B cell (primary cell): ENCODE measurements at regions not wholly inside any gene's neighbourhood (a gene's known extent, or its start where the extent isn't known, plus 50 kb on each side); places are given as distances from the start of the nearest gene placed in this dataset.

Source experiments
- ATAC-seq: fragments of 200-7000 bp; cut with Tn5 transposase; one replicate; pipeline ENCODE4 v1.10.0; 2021; ENCODE audit warnings: low read depth, mild to moderate bottlenecking, moderate number of reproducible peaks, moderate library complexity
- CTCF ChIA-PET: fragments of 350-600 bp; sonication (Branson Sonifier 250); formaldehyde crosslinking; loops from one replicate; lab custom pipeline; 2021; ENCODE audit warnings: antibody characterized with exemption, inconsistent platforms; lab: Charles Lee
- POLR2A ChIA-PET: fragments of 350-600 bp; sonication (Branson Sonifier 250); formaldehyde crosslinking; loops from one replicate; lab custom pipeline; 2021; ENCODE audit warnings: antibody characterized with exemption; lab: Charles Lee
- DNase-seq: peaks from one replicate; pipeline ENCODE4 v3.0.0; 2013
- H2AFZ ChIP-seq: 2 replicates; pipeline ENCODE4 v1.6.1; 2012; ENCODE audit warnings: mild to moderate bottlenecking, low read depth, low read length; ENCODE audit not compliant: insufficient read depth, poor library complexity, severe bottlenecking
- H3K27ac ChIP-seq, 2 donors: 1 replicate in 1 of 2; 2 replicates in 1 of 2; pipeline ENCODE4 v1.5.1; 2012 to 2013; ENCODE audit warnings: low read length in 2 of 2, mild to moderate bottlenecking in 2 of 2, moderate library complexity in 1 of 2
- H3K27me3 ChIP-seq, 4 experiments: fragments of 200-600 bp in 1 of 4; sonication (generic) in 1 of 4; replicated peaks in 1 of 4; 1 replicate in 2 of 4; 2 replicates in 2 of 4; pipeline versions ENCODE4 v1.6.1 to v1.7.0; 2013 to 2016; ENCODE audit warnings: low read length in 3 of 4, mild to moderate bottlenecking in 2 of 4, mixed read lengths in 1 of 4, moderate library complexity in 1 of 4; ENCODE audit not compliant: insufficient read depth in 4 of 4, control insufficient read depth in 3 of 4; ENCODE audit errors: control extremely low read depth in 1 of 4
- H3K36me3 ChIP-seq, 2 experiments: replicated peaks in 1 of 2; 1 replicate in 1 of 2; 2 replicates in 1 of 2; pipeline versions ENCODE4 v1.6.1 to v1.7.1; 2013; ENCODE audit warnings: low read length in 1 of 2; ENCODE audit not compliant: insufficient read depth in 2 of 2, control insufficient read depth in 1 of 2; ENCODE audit errors: control extremely low read depth in 1 of 2, extremely low read depth in 1 of 2
- H3K4me1 ChIP-seq, 2 donors: fragments of 200-600 bp in 1 of 2; sonication (generic) in 1 of 2; 1 replicate in 1 of 2; 2 replicates in 1 of 2; pipeline versions ENCODE4 v1.5.1 to v1.6.1; 2013 to 2017; ENCODE audit warnings: low read length in 2 of 2; ENCODE audit not compliant: control insufficient read depth in 2 of 2, insufficient read depth in 2 of 2
- H3K4me2 ChIP-seq: replicated peaks from 2 replicates; pipeline ENCODE3; 2012; ENCODE audit warnings: mild to moderate bottlenecking, low read depth, low read length; ENCODE audit not compliant: poor library complexity, severe bottlenecking
- H3K4me3 ChIP-seq, 5 experiments: fragments of 200-600 bp in 1 of 5; sonication (generic) in 1 of 5; 1 replicate in 3 of 5; 2 replicates in 2 of 5; pipeline versions ENCODE4 v1.5.1 to v1.7.0; 2011 to 2016; ENCODE audit warnings: low read length in 4 of 5, mild to moderate bottlenecking in 4 of 5, low read depth in 2 of 5, control low read depth in 1 of 5, moderate library complexity in 1 of 5; ENCODE audit not compliant: insufficient read depth in 1 of 5; ENCODE audit errors: control extremely low read depth in 1 of 5, extremely low read depth in 1 of 5
- H3K79me2 ChIP-seq: fragments of 200-600 bp; sonication (generic); one replicate; pipeline ENCODE4 v1.6.0; 2016; ENCODE audit warnings: low read length; ENCODE audit not compliant: control insufficient read depth, insufficient read depth
- H3K9ac ChIP-seq: fragments of 200-600 bp; sonication (generic); 2 replicates; pipeline ENCODE4 v1.6.1; 2017; ENCODE audit warnings: mild to moderate bottlenecking, low read length, moderate library complexity
- H3K9me3 ChIP-seq, 3 donors: one replicate each; pipeline versions ENCODE4 v1.6.1 to v1.7.1; 2013; ENCODE audit warnings: low read length in 2 of 3; ENCODE audit not compliant: control insufficient read depth in 2 of 3, insufficient read depth in 1 of 3; ENCODE audit errors: control extremely low read depth in 1 of 3
- H4K20me1 ChIP-seq: 2 replicates; pipeline ENCODE4 v1.6.0; 2012; ENCODE audit warnings: mild to moderate bottlenecking, low read length; ENCODE audit not compliant: insufficient read depth, control insufficient read depth, poor library complexity, severe bottlenecking
- H3K27ac Mint-ChIP-seq: one replicate; pipeline ENCODE4 v1.8.0; 2021; ENCODE audit warnings: mixed read lengths
- H3K27me3 Mint-ChIP-seq: one replicate; pipeline ENCODE4 v1.8.0; 2021; ENCODE audit warnings: mixed read lengths
- H3K4me1 Mint-ChIP-seq: one replicate; pipeline ENCODE4 v1.8.0; 2021; ENCODE audit warnings: mixed read lengths
- H3K4me3 Mint-ChIP-seq: one replicate; pipeline ENCODE4 v1.8.0; 2021; ENCODE audit warnings: mixed read lengths
- H3K9me3 Mint-ChIP-seq: one replicate; pipeline ENCODE4 v1.8.0; 2022; ENCODE audit warnings: mixed read lengths; ENCODE audit not compliant: insufficient read depth
- CTCF ChIP-seq: fragments of 200-600 bp; IDR thresholded peaks from one replicate; pipeline ENCODE4 v1.8.0; 2022; ENCODE audit warnings: antibody characterized with exemption, mild to moderate bottlenecking
- EZH2 ChIP-seq: IDR thresholded peaks from 2 replicates; pipeline ENCODE4 v1.6.1; 2012; ENCODE audit warnings: borderline replicate concordance, low read depth, mild to moderate bottlenecking, moderate library complexity, low read length; ENCODE audit not compliant: insufficient read depth, poor library complexity, severe bottlenecking
- WGBS: methylation state at CpG from one replicate; pipeline ENCODE4 v1.1.5; 2013; ENCODE audit warnings: missing lambda C conversion rate; ENCODE audit not compliant: insufficient coverage; 5-methylcytosine and 5-hydroxymethylcytosine counted together
- intact Hi-C: fragments of 100-400 bp; cut with micrococcal nuclease; formaldehyde crosslinking; loops from one replicate; pipeline ENCODE4 v1.10.0; 2022

DNA sequence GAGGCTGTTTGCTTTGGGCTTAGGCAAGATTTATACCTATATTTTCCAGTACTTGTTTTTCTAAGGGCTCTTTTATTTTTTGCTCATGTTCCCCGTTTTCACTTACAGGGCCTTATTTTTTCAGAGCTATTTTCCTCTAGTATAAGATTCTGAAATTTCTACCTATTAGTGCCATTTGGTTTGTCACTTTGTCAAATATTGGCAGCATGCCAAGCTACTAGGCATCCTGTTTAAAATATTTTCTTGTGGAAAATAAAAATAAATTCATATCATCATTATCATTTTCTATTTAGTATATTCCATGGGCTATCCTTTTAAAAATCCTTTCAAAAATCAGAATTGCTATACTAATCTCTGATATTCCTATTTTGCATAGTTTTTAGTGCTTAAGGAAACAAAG is 64.8 kb upstream of the CHST9 start:
- H3K4me1 ChIP-seq, result no peaks in the 10 kb centered on the region
- H4K20me1 ChIP-seq, result no peaks in the 10 kb centered on the region
- TF ChIP-seq CTCF (no peak), EZH2 (no peak)
- no peaks in the 10 kb centered on the region for H3K36me3 ChIP-seq
- Mint-ChIP-seq H3K9me3 (no peaks in the 10 kb centered on the region), H3K4me1 (no peaks in the 10 kb centered on the region), H3K27me3 (no peaks in the 10 kb centered on the region), H3K27ac (no peak overlapping the region), H3K4me3 (no peak overlapping the region)
- ChIA-PET CTCF (no interaction called here), POLR2A (no interaction called here)
- H3K4me3 ChIP-seq, result no peak overlapping the region
- no peaks in the 10 kb centered on the region for H3K79me2 ChIP-seq
- no peak overlapping the region for H2AFZ ChIP-seq
- peaks cover 0 to 1% (median 0%) of the 10 kb centered on the region in 3 donors for H3K9me3 ChIP-seq
- intact Hi-C loops, result no loop called here
- no peak overlapping the region for H3K27ac ChIP-seq
- WGBS, result no CpG with 5 or more reads among the region's 1 CpG
- no peaks in the 10 kb centered on the region for H3K27me3 ChIP-seq
- ATAC-seq, result no peak
- no peak for DNase-seq
- no peak overlapping the region for H3K4me2 ChIP-seq
- no peak overlapping the region for H3K9ac ChIP-seq

GRCh38 chr18:27244259-27244658 is 59.2 kb upstream of the CHST9 start:
- H3K79me2 ChIP-seq, result no peaks in the 10 kb centered on the region
- no peak overlapping the region for H3K4me3 Mint-ChIP-seq
- ATAC-seq (no peak), DNase-seq (no peak)
- H3K4me1 Mint-ChIP-seq, result no peaks in the 10 kb centered on the region
- no peak for TF ChIP-seq CTCF
- no peak for TF ChIP-seq EZH2
- H3K9me3 Mint-ChIP-seq, result no peaks in the 10 kb centered on the region
- no peaks in the 10 kb centered on the region for H3K36me3 ChIP-seq
- no peak overlapping the region for H2AFZ ChIP-seq
- H3K9me3 ChIP-seq, result peaks cover 0 to 1% (median 0%) of the 10 kb centered on the region in 3 donors
- CTCF ChIA-PET, result no interaction called here
- no peaks in the 10 kb centered on the region for H3K27me3 Mint-ChIP-seq
- no peak overlapping the region for H3K27ac Mint-ChIP-seq
- intact Hi-C loops, result no loop called here
- no peak overlapping the region for H3K27ac ChIP-seq
- H4K20me1 ChIP-seq, result no peaks in the 10 kb centered on the region
- H3K9ac ChIP-seq, result no peak overlapping the region
- no peak overlapping the region for H3K4me3 ChIP-seq
- H3K4me1 ChIP-seq, result no peaks in the 10 kb centered on the region
- H3K4me2 ChIP-seq, result no peak overlapping the region
- no CpG with 5 or more reads among the region's 4 CpGs for WGBS
- no peaks in the 10 kb centered on the region for H3K27me3 ChIP-seq
- POLR2A ChIA-PET, result no interaction called here
